ENCODE measurements at regions not wholly inside any gene's neighbourhood (a gene's known extent, or its start where the extent isn't known, plus 50 kb on each side); places are given as distances from the start of the nearest gene placed in this dataset.

DNA sequence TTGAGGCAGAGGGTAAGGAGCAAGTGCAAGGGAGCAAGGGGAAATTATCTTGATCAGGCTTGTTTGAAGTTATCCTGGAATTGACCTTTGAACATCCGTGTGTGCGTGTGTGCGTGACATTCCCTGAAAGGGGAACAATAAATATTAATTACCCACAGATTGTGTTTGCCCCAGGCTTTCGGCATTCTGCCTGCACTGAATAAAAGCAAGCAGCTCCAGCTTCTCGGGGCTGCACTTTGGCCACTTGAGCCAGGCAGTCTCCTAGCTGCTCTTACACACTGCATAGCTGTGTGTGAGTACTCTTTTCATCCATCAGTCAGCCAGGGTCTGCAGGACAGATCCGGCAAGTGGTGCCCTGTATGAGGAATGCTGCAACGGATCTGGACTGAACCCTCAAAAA, 107.7 kb upstream of the BTN3A2 start:
- TF ChIP-seq, protein P1, sequence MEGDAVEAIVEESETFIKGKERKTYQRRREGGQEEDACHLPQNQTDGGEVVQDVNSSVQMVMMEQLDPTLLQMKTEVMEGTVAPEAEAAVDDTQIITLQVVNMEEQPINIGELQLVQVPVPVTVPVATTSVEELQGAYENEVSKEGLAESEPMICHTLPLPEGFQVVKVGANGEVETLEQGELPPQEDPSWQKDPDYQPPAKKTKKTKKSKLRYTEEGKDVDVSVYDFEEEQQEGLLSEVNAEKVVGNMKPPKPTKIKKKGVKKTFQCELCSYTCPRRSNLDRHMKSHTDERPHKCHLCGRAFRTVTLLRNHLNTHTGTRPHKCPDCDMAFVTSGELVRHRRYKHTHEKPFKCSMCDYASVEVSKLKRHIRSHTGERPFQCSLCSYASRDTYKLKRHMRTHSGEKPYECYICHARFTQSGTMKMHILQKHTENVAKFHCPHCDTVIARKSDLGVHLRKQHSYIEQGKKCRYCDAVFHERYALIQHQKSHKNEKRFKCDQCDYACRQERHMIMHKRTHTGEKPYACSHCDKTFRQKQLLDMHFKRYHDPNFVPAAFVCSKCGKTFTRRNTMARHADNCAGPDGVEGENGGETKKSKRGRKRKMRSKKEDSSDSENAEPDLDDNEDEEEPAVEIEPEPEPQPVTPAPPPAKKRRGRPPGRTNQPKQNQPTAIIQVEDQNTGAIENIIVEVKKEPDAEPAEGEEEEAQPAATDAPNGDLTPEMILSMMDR (IDR thresholded peaks at IDR 0.05; ENCODE audit: unreplicated experiment) = no peak
- peaks cover 62% of the 10 kb centered on the region for H3K4me1 Mint-ChIP-seq (ENCODE audit: low read depth)

DNA sequence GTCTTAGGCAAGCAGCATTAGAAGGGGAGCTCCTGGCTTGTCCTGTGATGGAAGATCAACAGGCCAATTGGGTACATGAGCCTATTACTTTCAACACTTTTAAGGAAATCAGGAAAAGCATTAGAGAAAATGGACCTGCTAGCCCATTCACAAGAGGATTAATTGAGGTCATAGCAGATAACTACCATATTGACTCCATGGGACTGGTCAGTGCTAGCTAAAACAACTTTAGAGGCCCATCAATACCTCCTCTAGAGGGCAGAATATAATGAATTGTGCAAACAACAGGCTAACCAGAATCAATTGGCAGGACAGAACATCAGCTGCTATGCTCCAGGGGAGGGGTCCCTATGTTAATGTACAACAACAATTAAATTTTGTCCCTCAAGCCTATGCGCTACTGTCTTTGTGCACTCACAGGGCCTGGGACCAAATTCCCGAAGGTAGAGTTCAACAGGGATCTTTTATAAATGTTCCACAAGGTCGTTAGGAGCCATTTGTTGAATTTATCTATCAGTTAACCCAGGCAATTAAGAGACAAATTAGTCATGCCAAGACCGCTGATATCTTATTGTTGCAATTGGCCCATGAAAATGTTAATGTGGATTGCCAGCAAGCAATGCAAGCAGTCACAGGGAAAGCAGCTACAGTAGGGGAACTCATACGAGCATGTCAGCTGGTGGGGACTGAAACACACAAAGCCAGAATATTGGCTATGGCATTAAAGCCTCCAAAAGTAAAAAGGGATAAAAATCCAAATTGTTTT, 106.6 kb upstream of the BTN3A2 start:
- Mint-ChIP-seq H3K4me3 (ENCODE audit: low read depth) (no peak overlapping the region), H3K4me1 (ENCODE audit: low read depth) (peaks cover 57% of the 10 kb centered on the region), H3K36me3 (ENCODE audit: insufficient read depth) (no peaks in the 10 kb centered on the region), H3K9me3 (ENCODE audit: low read depth) (no peaks in the 10 kb centered on the region), H3K27ac (peak overlapping the region; percentile 97), H3K27me3 (no peaks in the 10 kb centered on the region)
- TF ChIP-seq, protein P1 (IDR thresholded peaks at IDR 0.05; ENCODE audit: unreplicated experiment) = peak; percentile 38
- no peak for DNase-seq (ENCODE audit: low spot score, unreplicated experiment)

More for the DNA sequence above, 107.7 kb upstream of the BTN3A2 start:
- Mint-ChIP-seq H3K9me3 (ENCODE audit: low read depth) (no peaks in the 10 kb centered on the region), H3K27ac (peak overlapping the region; percentile 97), H3K36me3 (ENCODE audit: insufficient read depth) (peaks cover 1% of the 10 kb centered on the region), H3K27me3 (no peaks in the 10 kb centered on the region), H3K4me3 (ENCODE audit: low read depth) (peak overlapping the region; percentile 56)
- DNase-seq (ENCODE audit: low spot score, unreplicated experiment) = no peak

DNA sequence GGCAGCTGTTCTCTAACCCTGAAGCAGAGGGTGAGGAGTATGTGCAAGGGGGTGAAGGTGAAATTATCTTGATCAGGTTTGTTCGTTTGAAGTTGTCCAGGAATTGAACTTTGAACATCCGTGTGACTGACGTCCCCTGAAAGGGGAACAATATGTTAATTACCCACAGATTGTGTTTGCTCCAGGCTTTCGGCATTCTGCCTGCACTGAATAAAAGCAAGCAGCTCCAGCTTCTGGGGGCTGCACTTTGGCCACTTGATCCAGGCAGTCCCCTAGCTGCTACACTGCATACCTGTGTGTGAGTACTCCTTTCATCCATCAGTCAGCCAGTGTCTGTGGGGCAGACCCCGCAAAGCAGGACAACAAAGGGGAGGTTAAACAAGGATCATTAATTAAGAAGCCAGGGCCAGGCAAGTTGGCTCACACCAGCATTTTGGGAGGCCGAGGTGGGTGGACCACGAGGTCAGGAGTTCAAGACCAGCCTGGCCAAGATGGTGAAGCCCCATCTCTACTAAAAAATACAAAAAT, 104.8 kb upstream of the BTN3A2 start:
- H3K27me3 Mint-ChIP-seq = no peaks in the 10 kb centered on the region
- no peaks in the 10 kb centered on the region for H3K9me3 Mint-ChIP-seq (ENCODE audit: low read depth)
- no peak for DNase-seq (ENCODE audit: low spot score, unreplicated experiment)
- TF ChIP-seq, protein P1 (IDR thresholded peaks at IDR 0.05; ENCODE audit: unreplicated experiment) = no peak
- H3K36me3 Mint-ChIP-seq (ENCODE audit: insufficient read depth) = no peaks in the 10 kb centered on the region
- H3K4me3 Mint-ChIP-seq (ENCODE audit: low read depth) = no peak overlapping the region
- peaks cover 54% of the 10 kb centered on the region for H3K4me1 Mint-ChIP-seq (ENCODE audit: low read depth)
- peak overlapping the region; percentile 54 for H3K27ac Mint-ChIP-seq

DNA sequence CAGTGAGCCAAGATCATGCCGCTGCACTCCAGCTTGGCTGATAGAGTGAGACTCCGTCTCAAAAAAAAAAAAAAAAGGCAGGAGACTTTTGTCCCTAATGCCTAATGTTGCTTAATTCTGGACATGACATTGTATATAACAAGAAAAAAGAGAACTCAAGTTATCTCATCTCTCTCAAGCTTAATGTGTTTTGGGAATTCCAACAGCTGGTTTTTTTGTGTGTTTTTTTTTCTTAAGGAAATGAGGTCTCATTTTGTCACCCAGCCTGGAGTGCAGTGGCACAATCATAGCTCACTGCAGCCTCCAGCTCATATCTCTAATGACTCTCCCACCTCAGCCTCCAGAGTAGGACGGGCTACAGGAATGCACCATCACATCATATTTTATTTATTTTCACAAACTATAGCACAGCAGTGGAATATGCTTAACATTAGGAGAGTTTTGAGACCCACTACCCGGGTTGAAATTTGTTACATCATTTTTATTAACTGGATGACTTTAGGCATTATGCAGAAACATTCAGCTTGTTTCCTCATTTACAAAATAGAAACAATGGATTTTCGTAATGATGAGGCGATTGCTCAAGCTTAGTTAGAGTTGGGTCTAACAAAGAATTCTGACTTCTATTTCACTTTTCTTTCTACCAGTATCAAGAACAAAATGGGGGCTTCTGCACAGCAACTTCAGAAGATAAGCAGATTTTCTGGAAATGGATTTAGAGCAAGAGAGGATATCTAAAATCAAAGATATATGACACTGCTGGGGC, 104.1 kb upstream of the BTN3A2 start:
- Mint-ChIP-seq H3K36me3 (ENCODE audit: insufficient read depth) (no peaks in the 10 kb centered on the region), H3K27me3 (no peaks in the 10 kb centered on the region), H3K27ac (no peak overlapping the region), H3K9me3 (ENCODE audit: low read depth) (no peaks in the 10 kb centered on the region), H3K4me1 (ENCODE audit: low read depth) (peaks cover 51% of the 10 kb centered on the region), H3K4me3 (ENCODE audit: low read depth) (no peak overlapping the region)
- DNase-seq (ENCODE audit: low spot score, unreplicated experiment) = no peak
- TF ChIP-seq, protein P1 (IDR thresholded peaks at IDR 0.05; ENCODE audit: unreplicated experiment) = no peak

- no peak for DNase-seq (ENCODE audit: low spot score, unreplicated experiment)
- TF ChIP-seq, protein P1 (IDR thresholded peaks at IDR 0.05; ENCODE audit: unreplicated experiment) = no peak
- Mint-ChIP-seq H3K4me1 (ENCODE audit: low read depth) (peaks cover 35% of the 10 kb centered on the region), H3K4me3 (ENCODE audit: low read depth) (no peak overlapping the region), H3K36me3 (ENCODE audit: insufficient read depth) (peaks cover 1% of the 10 kb centered on the region), H3K27ac (peak overlapping the region; percentile 76), H3K9me3 (ENCODE audit: low read depth) (no peaks in the 10 kb centered on the region), H3K27me3 (no peaks in the 10 kb centered on the region)
These were observed 100.5 kb upstream of the BTN3A2 start for GRCh38 chr6:26264547-26264946.

All from progenitor cell of endocrine pancreas (in vitro differentiated cells).